ENCODE measurements at regions not wholly inside any gene's neighbourhood (a gene's known extent, or its start where the extent isn't known, plus 50 kb on each side); places are given as distances from the start of the nearest gene placed in this dataset.
A peak's percentile ranks its signal among the peaks of the same experiment; 100 is the strongest.

GRCh38 chr10:118108194-118109026 is 61.7 kb upstream of the RAB11FIP2 start:
- no peak for DNase-seq (ENCODE audit: extremely low read depth, low read depth)
- TF ChIP-seq CTCF (IDR thresholded peaks at IDR 0.05; ENCODE audit: low read depth, low read length), result no peak

DNA sequence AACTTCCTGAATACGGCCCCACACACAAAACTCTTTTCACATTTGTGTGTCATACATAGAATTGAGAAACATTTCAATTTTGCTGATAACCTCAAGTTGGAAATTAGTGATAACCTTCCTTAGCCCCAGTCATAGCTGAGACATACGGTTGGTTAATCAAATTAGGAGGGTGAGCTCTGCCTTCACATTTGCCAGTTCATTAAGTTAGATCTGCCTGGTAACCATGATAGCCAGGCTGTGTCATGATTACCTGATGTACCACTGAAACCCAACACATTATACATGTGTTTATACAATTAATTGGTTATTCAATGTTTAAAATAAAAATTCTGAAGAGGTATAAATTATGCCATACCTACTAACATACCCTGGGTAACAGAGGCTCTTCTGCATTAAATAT is 60.8 kb upstream of the RAB11FIP2 start:
- DNase-seq (ENCODE audit: extremely low read depth, low read depth), result no peak
- TF ChIP-seq CTCF (IDR thresholded peaks at IDR 0.05; ENCODE audit: low read depth, low read length), result no peak

- no peak for DNase-seq (ENCODE audit: extremely low read depth, low read depth)
- no peak for TF ChIP-seq CTCF (IDR thresholded peaks at IDR 0.05; ENCODE audit: low read depth, low read length)
Measured at GRCh38 chr10:118107040-118107439, 60.3 kb upstream of the RAB11FIP2 start.

DNA sequence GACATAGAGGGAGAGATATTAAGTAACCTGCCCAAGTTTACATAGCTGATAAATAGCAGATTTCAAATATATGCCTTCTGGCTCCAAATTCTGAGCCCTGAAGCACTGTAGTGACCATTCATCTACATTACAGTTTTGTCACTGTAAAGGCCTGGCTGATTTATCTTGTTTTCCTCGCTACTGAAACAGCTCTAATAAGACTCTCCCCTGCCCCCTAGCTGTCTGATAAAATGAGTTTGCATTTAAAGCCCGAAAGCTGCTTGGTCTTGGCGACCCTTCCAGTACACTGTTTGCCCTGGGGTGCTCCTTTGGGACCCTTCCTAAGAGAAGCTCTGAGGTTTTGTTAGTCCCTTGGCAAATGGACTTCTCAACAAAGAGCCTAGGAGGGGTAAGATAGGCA is 59.7 kb upstream of the RAB11FIP2 start:
- DNase-seq (ENCODE audit: extremely low read depth, low read depth), result peak; percentile 5
- peak; percentile 36 for TF ChIP-seq CTCF (IDR thresholded peaks at IDR 0.05; ENCODE audit: low read depth, low read length)

DNA sequence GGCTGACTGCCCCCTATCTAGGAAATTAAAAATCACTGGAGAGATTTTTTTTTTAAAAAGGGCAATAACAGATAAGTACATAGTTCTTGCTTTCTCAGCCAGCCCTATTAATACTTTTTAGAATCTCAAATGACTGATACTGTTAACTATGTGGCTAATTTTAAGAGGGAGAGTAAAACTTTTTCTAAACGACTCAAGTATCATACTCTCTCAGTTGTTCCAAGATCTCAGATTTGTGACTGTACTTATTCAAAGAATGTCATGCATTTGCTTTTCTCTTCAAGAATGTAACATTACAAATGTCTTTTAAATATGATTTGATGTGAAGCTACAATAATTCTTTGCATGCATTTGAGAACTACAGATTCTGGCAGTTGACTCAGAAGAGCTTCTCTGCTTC is 55.4 kb upstream of the RAB11FIP2 start:
- no peak; the same call in 1 of the 2 replicates for TF ChIP-seq CTCF (IDR thresholded peaks at IDR 0.05; ENCODE audit: low read depth, low read length)
- no peak for DNase-seq (ENCODE audit: extremely low read depth, low read depth)

DNA sequence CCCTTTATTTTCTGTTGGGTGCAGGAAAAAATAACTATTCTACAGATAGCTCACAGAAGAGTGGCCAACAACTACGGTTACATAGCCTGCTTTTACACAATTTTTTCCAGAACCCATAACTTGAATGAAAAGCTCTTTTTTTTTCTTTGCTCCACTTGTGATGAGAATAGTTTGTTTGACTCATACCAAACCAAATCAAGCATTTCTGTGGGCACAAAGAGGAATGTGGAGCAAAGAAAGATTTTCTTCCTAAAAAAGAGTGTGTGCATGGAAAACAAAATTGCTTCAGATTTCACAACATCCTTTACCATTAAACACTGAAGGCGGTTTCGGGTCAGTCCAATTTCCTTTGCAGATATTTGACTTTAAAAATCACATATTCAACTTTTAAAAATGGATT is 54.8 kb upstream of the RAB11FIP2 start:
- TF ChIP-seq CTCF (IDR thresholded peaks at IDR 0.05; ENCODE audit: low read depth, low read length), result no peak
- peak; percentile 20 for DNase-seq (ENCODE audit: extremely low read depth, low read depth)
